ENCODE measurements at regions not wholly inside any gene's neighbourhood (a gene's known extent, or its start where the extent isn't known, plus 50 kb on each side); places are given as distances from the start of the nearest gene placed in this dataset.
"Not testable (repeated sequence)": the region's sequence is repeated elsewhere in the genome, so short reads cannot be mapped to it uniquely, and the experiment has no call there.

DNA sequence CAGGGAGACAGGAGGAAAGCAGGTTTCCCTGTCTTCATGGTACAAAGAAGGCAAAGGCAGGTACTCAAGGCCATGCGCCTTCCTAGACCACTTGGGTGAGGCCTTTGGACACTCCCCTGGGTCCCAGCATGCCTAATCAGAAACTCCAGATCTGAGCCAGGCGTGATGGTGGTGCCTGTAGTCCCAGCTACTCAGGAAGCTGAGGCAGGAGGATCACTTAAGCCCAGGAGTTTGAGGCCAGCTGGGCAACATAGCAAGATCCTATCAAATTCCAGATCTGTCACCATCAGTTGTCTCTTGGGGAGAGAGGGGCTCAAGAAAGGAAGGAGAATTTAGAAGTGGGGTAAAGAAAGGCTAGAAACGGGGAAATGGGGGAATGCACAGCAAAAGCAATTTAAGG lies 96.3 kb upstream of the SLC25A33 start:
- Mint-ChIP-seq H3K36me3 (no peaks in the 10 kb centered on the region), H3K27ac (no peak overlapping the region), H3K4me1 (no peaks in the 10 kb centered on the region), H3K9me3 (no peaks in the 10 kb centered on the region), H3K27me3 (peaks cover 13% of the 10 kb centered on the region), H3K4me3 (no peak overlapping the region)
- no peak overlapping the region for H3K27ac ChIP-seq (ENCODE audit: insufficient read depth, low read length, poor library complexity, severe bottlenecking)
- H3K4me3 ChIP-seq (ENCODE audit: low read depth, low read length) = no peak overlapping the region
- H3K4me1 ChIP-seq (ENCODE audit: control insufficient read depth, insufficient read depth, low read length, poor library complexity, severe bottlenecking) = no peaks in the 10 kb centered on the region
- no peaks in the 10 kb centered on the region for H3K36me3 ChIP-seq (ENCODE audit: control insufficient read depth, insufficient read depth, low read length)
- no peaks in the 10 kb centered on the region for H3K9me3 ChIP-seq (ENCODE audit: control insufficient read depth in 2 of 2, low read length in 2 of 2)
- ATAC-seq (ENCODE audit: low read depth in 2 of 2) = no peak
- DNase-seq = no peak
- H3K27me3 ChIP-seq (ENCODE audit: control insufficient read depth, insufficient read depth, low read length) = no peaks in the 10 kb centered on the region

DNA sequence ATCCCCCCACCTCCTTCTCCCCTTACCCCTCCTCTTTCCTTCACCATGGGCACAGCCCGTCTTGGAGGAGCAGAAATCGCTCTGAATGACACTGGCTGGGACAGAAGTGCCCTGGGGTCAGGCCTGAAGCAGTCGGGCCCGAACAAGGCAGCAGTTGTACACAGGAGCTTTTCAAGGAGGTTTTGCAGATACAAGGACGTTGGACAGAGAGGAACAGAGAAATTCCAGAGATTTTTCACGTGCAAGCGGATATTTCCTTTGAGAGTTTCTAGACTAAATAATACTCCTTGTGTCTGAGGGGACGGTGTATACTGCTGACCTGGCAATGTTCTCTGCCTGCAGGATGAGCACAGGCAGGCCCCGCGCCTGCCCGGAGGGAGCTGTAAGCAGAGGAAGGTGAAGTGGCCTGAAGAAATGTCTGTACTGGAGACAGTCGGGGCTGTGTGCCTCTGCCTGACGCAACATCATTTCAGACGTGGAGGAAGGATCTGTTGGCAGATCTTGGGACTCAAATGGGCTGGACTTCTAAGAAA lies 95.3 kb upstream of the SLC25A33 start:
- no peaks in the 10 kb centered on the region for H3K9me3 ChIP-seq (ENCODE audit: control insufficient read depth in 2 of 2, low read length in 2 of 2)
- H3K27me3 Mint-ChIP-seq = peaks cover 13% of the 10 kb centered on the region
- no peak overlapping the region for H3K4me3 ChIP-seq (ENCODE audit: low read depth, low read length)

GRCh38 chr1:9444532-9444931 lies 94.7 kb upstream of the SLC25A33 start:
- no peak for ATAC-seq (ENCODE audit: low read depth in 2 of 2)
- H3K9me3 Mint-ChIP-seq = no peaks in the 10 kb centered on the region

More for the DNA sequence above, 95.3 kb upstream of the SLC25A33 start:
- peak overlapping the region in 1 of 4 donors; percentile 76 for H3K4me3 Mint-ChIP-seq
- no peaks in the 10 kb centered on the region for H3K9me3 Mint-ChIP-seq
- Histone ChIP-seq H3K36me3 (ENCODE audit: control insufficient read depth, insufficient read depth, low read length) (no peaks in the 10 kb centered on the region), H3K4me1 (ENCODE audit: control insufficient read depth, insufficient read depth, low read length, poor library complexity, severe bottlenecking) (no peaks in the 10 kb centered on the region), H3K27ac (ENCODE audit: insufficient read depth, low read length, poor library complexity, severe bottlenecking) (no peak overlapping the region), H3K27me3 (ENCODE audit: control insufficient read depth, insufficient read depth, low read length) (no peaks in the 10 kb centered on the region)
- no peaks in the 10 kb centered on the region for H3K36me3 Mint-ChIP-seq
- peak overlapping the region in 1 of 3 donors; percentile 42 for H3K27ac Mint-ChIP-seq
- DNase-seq (no peak), ATAC-seq (ENCODE audit: low read depth in 2 of 2) (no peak)
- no peaks in the 10 kb centered on the region for H3K4me1 Mint-ChIP-seq

GRCh38 chr1:9445081-9445480 lies 94.2 kb upstream of the SLC25A33 start:
- H3K4me1 Mint-ChIP-seq; H3K27ac ChIP-seq (ENCODE audit: insufficient read depth, low read length, poor library complexity, severe bottlenecking); ATAC-seq (ENCODE audit: low read depth in 2 of 2); H3K27ac Mint-ChIP-seq; H3K9me3 ChIP-seq (ENCODE audit: control insufficient read depth in 2 of 2, low read length in 2 of 2); H3K4me3 Mint-ChIP-seq; DNase-seq; H3K27me3 ChIP-seq (ENCODE audit: control insufficient read depth, insufficient read depth, low read length); H3K4me3 ChIP-seq (ENCODE audit: low read depth, low read length); H3K9me3 Mint-ChIP-seq; H3K36me3 ChIP-seq (ENCODE audit: control insufficient read depth, insufficient read depth, low read length); H3K36me3 Mint-ChIP-seq; H3K4me1 ChIP-seq (ENCODE audit: control insufficient read depth, insufficient read depth, low read length, poor library complexity, severe bottlenecking): not testable (repeated sequence)
- peaks cover 15% of the 10 kb centered on the region for H3K27me3 Mint-ChIP-seq

More at GRCh38 chr1:9444532-9444931, 94.7 kb upstream of the SLC25A33 start:
- Histone ChIP-seq H3K27me3 (ENCODE audit: control insufficient read depth, insufficient read depth, low read length) (no peaks in the 10 kb centered on the region), H3K27ac (ENCODE audit: insufficient read depth, low read length, poor library complexity, severe bottlenecking) (no peak overlapping the region), H3K4me3 (ENCODE audit: low read depth, low read length) (no peak overlapping the region), H3K36me3 (ENCODE audit: control insufficient read depth, insufficient read depth, low read length) (no peaks in the 10 kb centered on the region), H3K4me1 (ENCODE audit: control insufficient read depth, insufficient read depth, low read length, poor library complexity, severe bottlenecking) (no peaks in the 10 kb centered on the region), H3K9me3 (ENCODE audit: control insufficient read depth in 2 of 2, low read length in 2 of 2) (no peaks in the 10 kb centered on the region)
- no peak for DNase-seq
- H3K27ac Mint-ChIP-seq = no peak overlapping the region
- H3K36me3 Mint-ChIP-seq = no peaks in the 10 kb centered on the region
- no peaks in the 10 kb centered on the region for H3K4me1 Mint-ChIP-seq
- H3K27me3 Mint-ChIP-seq = peaks cover 14% of the 10 kb centered on the region
- no peak overlapping the region for H3K4me3 Mint-ChIP-seq

GRCh38 chr1:9447215-9447960 lies 91.9 kb upstream of the SLC25A33 start:
- H3K4me3 ChIP-seq (ENCODE audit: low read depth, low read length) = no peak overlapping the region
- Mint-ChIP-seq H3K4me1 (no peaks in the 10 kb centered on the region), H3K9me3 (no peaks in the 10 kb centered on the region), H3K4me3 (no peak overlapping the region), H3K27ac (peak overlapping the region in 1 of 3 donors; percentile 49), H3K36me3 (no peaks in the 10 kb centered on the region), H3K27me3 (peaks cover 16% of the 10 kb centered on the region)
- no peaks in the 10 kb centered on the region for H3K9me3 ChIP-seq (ENCODE audit: control insufficient read depth in 2 of 2, low read length in 2 of 2)
- no peak for DNase-seq
- no peaks in the 10 kb centered on the region for H3K36me3 ChIP-seq (ENCODE audit: control insufficient read depth, insufficient read depth, low read length)
- H3K4me1 ChIP-seq (ENCODE audit: control insufficient read depth, insufficient read depth, low read length, poor library complexity, severe bottlenecking) = no peaks in the 10 kb centered on the region
- no peak overlapping the region for H3K27ac ChIP-seq (ENCODE audit: insufficient read depth, low read length, poor library complexity, severe bottlenecking)
- ATAC-seq (ENCODE audit: low read depth in 2 of 2) = no peak
- no peaks in the 10 kb centered on the region for H3K27me3 ChIP-seq (ENCODE audit: control insufficient read depth, insufficient read depth, low read length)

- Histone ChIP-seq H3K4me1 (ENCODE audit: control insufficient read depth, insufficient read depth, low read length, poor library complexity, severe bottlenecking) (no peaks in the 10 kb centered on the region), H3K27me3 (ENCODE audit: control insufficient read depth, insufficient read depth, low read length) (no peaks in the 10 kb centered on the region), H3K27ac (ENCODE audit: insufficient read depth, low read length, poor library complexity, severe bottlenecking) (no peak overlapping the region), H3K9me3 (ENCODE audit: control insufficient read depth in 2 of 2, low read length in 2 of 2) (no peaks in the 10 kb centered on the region), H3K4me3 (ENCODE audit: low read depth, low read length) (no peak overlapping the region), H3K36me3 (ENCODE audit: control insufficient read depth, insufficient read depth, low read length) (no peaks in the 10 kb centered on the region)
- peaks cover 8% of the 10 kb centered on the region for H3K27me3 Mint-ChIP-seq
- H3K36me3 Mint-ChIP-seq = no peaks in the 10 kb centered on the region
- ATAC-seq (ENCODE audit: low read depth in 2 of 2) (no peak), DNase-seq (no peak)
- no peaks in the 10 kb centered on the region for H3K4me1 Mint-ChIP-seq
- no peak overlapping the region for H3K4me3 Mint-ChIP-seq
- H3K27ac Mint-ChIP-seq = no peak overlapping the region
- no peaks in the 10 kb centered on the region for H3K9me3 Mint-ChIP-seq
These were observed 90.8 kb upstream of the SLC25A33 start for GRCh38 chr1:9448132-9449109.

GRCh38 chr1:9449110-9449627 lies 90.1 kb upstream of the SLC25A33 start:
- H3K4me3 ChIP-seq (ENCODE audit: low read depth, low read length) = no peak overlapping the region
- H3K4me1 ChIP-seq (ENCODE audit: control insufficient read depth, insufficient read depth, low read length, poor library complexity, severe bottlenecking) = no peaks in the 10 kb centered on the region
- Mint-ChIP-seq H3K4me1 (no peaks in the 10 kb centered on the region), H3K4me3 (no peak overlapping the region), H3K9me3 (no peaks in the 10 kb centered on the region), H3K36me3 (no peaks in the 10 kb centered on the region), H3K27me3 (peaks cover 8% of the 10 kb centered on the region), H3K27ac (no peak overlapping the region)
- DNase-seq (no peak), ATAC-seq (ENCODE audit: low read depth in 2 of 2) (no peak)
- H3K36me3 ChIP-seq (ENCODE audit: control insufficient read depth, insufficient read depth, low read length) = no peaks in the 10 kb centered on the region
- H3K27ac ChIP-seq (ENCODE audit: insufficient read depth, low read length, poor library complexity, severe bottlenecking) = no peak overlapping the region
- no peaks in the 10 kb centered on the region for H3K27me3 ChIP-seq (ENCODE audit: control insufficient read depth, insufficient read depth, low read length)
- no peaks in the 10 kb centered on the region for H3K9me3 ChIP-seq (ENCODE audit: control insufficient read depth in 2 of 2, low read length in 2 of 2)
